ENCODE measurements at regions not wholly inside any gene's neighbourhood (a gene's known extent, or its start where the extent isn't known, plus 50 kb on each side); places are given as distances from the start of the nearest gene placed in this dataset.
A peak's percentile ranks its signal among the peaks of the same experiment; 100 is the strongest.
"Not testable (repeated sequence)": the region's sequence is repeated elsewhere in the genome, so short reads cannot be mapped to it uniquely, and the experiment has no call there.

- no peaks in the 10 kb centered on the region for H4K20me1 ChIP-seq (ENCODE audit: insufficient read depth, low read length)
- no peak overlapping the region for H2AFZ ChIP-seq (ENCODE audit: low read length)
- no peaks in the 10 kb centered on the region for H3K79me2 ChIP-seq (ENCODE audit: insufficient read depth, low read length)
- no peaks in the 10 kb centered on the region for H3K9me3 ChIP-seq (ENCODE audit: low read depth, low read length)
- no peaks in the 10 kb centered on the region for H3K27me3 ChIP-seq (ENCODE audit: insufficient read depth, low read length)
- H3K36me3 ChIP-seq (ENCODE audit: insufficient read depth, low read length), result no peaks in the 10 kb centered on the region
- H3K4me1 ChIP-seq (ENCODE audit: insufficient read depth, low read length), result no peaks in the 10 kb centered on the region
- H3K4me2 ChIP-seq (ENCODE audit: insufficient read depth, low read length), result no peak overlapping the region
- DNase-seq (ENCODE audit: insufficient read length, low spot score, missing footprints), result no peak
- no peak overlapping the region for H3K4me3 ChIP-seq (ENCODE audit: insufficient read depth, low read length)
- TF ChIP-seq CTCF (IDR thresholded peaks at IDR 0.05; ENCODE audit: extremely low read depth, low read depth, low read length), result no peak
- no peak overlapping the region for H3K27ac ChIP-seq (ENCODE audit: low read depth, low read length)
These were observed 324.1 kb downstream of the FLRT2 start for GRCh38 chr14:85853996-85854526.

GRCh38 chr14:85852906-85853305, 323.0 kb downstream of the FLRT2 start:
- Histone ChIP-seq H3K4me2 (ENCODE audit: insufficient read depth, low read length) (no peak overlapping the region), H3K79me2 (ENCODE audit: insufficient read depth, low read length) (no peaks in the 10 kb centered on the region), H3K36me3 (ENCODE audit: insufficient read depth, low read length) (no peaks in the 10 kb centered on the region), H3K4me3 (ENCODE audit: insufficient read depth, low read length) (no peak overlapping the region), H3K9me3 (ENCODE audit: low read depth, low read length) (no peaks in the 10 kb centered on the region), H2AFZ (ENCODE audit: low read length) (no peak overlapping the region), H4K20me1 (ENCODE audit: insufficient read depth, low read length) (no peaks in the 10 kb centered on the region), H3K4me1 (ENCODE audit: insufficient read depth, low read length) (no peaks in the 10 kb centered on the region), H3K27me3 (ENCODE audit: insufficient read depth, low read length) (no peaks in the 10 kb centered on the region), H3K27ac (ENCODE audit: low read depth, low read length) (no peak overlapping the region)
- no peak for DNase-seq (ENCODE audit: insufficient read length, low spot score, missing footprints)
- TF ChIP-seq CTCF (IDR thresholded peaks at IDR 0.05; ENCODE audit: extremely low read depth, low read depth, low read length), result no peak

GRCh38 chr14:85852123-85852522, 322.2 kb downstream of the FLRT2 start:
- H3K36me3 ChIP-seq (ENCODE audit: insufficient read depth, low read length); DNase-seq (ENCODE audit: insufficient read length, low spot score, missing footprints); H3K4me3 ChIP-seq (ENCODE audit: insufficient read depth, low read length); H3K9me3 ChIP-seq (ENCODE audit: low read depth, low read length); H3K79me2 ChIP-seq (ENCODE audit: insufficient read depth, low read length); H3K4me2 ChIP-seq (ENCODE audit: insufficient read depth, low read length); H3K4me1 ChIP-seq (ENCODE audit: insufficient read depth, low read length); H3K27ac ChIP-seq (ENCODE audit: low read depth, low read length); H3K27me3 ChIP-seq (ENCODE audit: insufficient read depth, low read length); H2AFZ ChIP-seq (ENCODE audit: low read length); H4K20me1 ChIP-seq (ENCODE audit: insufficient read depth, low read length): not testable (repeated sequence)

- H3K27ac ChIP-seq (ENCODE audit: low read depth, low read length); H3K79me2 ChIP-seq (ENCODE audit: insufficient read depth, low read length); H3K4me1 ChIP-seq (ENCODE audit: insufficient read depth, low read length): not testable (repeated sequence)
These were observed 300.6 kb downstream of the FLRT2 start for GRCh38 chr14:85830549-85830948.

GRCh38 chr14:85829601-85830000, 299.7 kb downstream of the FLRT2 start:
- not testable (repeated sequence) for H3K4me1 ChIP-seq (ENCODE audit: insufficient read depth, low read length); H3K4me3 ChIP-seq (ENCODE audit: insufficient read depth, low read length); H3K36me3 ChIP-seq (ENCODE audit: insufficient read depth, low read length); H3K79me2 ChIP-seq (ENCODE audit: insufficient read depth, low read length); H3K9me3 ChIP-seq (ENCODE audit: low read depth, low read length); H4K20me1 ChIP-seq (ENCODE audit: insufficient read depth, low read length); DNase-seq (ENCODE audit: insufficient read length, low spot score, missing footprints); H3K27ac ChIP-seq (ENCODE audit: low read depth, low read length); H3K4me2 ChIP-seq (ENCODE audit: insufficient read depth, low read length); H2AFZ ChIP-seq (ENCODE audit: low read length); H3K27me3 ChIP-seq (ENCODE audit: insufficient read depth, low read length)

More at GRCh38 chr14:85830549-85830948, 300.6 kb downstream of the FLRT2 start:
- not testable (repeated sequence) for H3K27me3 ChIP-seq (ENCODE audit: insufficient read depth, low read length); H2AFZ ChIP-seq (ENCODE audit: low read length); H3K4me2 ChIP-seq (ENCODE audit: insufficient read depth, low read length); H3K9me3 ChIP-seq (ENCODE audit: low read depth, low read length); H3K36me3 ChIP-seq (ENCODE audit: insufficient read depth, low read length); H4K20me1 ChIP-seq (ENCODE audit: insufficient read depth, low read length); H3K4me3 ChIP-seq (ENCODE audit: insufficient read depth, low read length)
- peak; percentile 41 for DNase-seq (ENCODE audit: insufficient read length, low spot score, missing footprints)
